Spleen (tissue), 11 donors: ENCODE measurements at regions not wholly inside any gene's neighbourhood (a gene's known extent, or its start where the extent isn't known, plus 50 kb on each side); places are given as distances from the start of the nearest gene placed in this dataset.

Source experiments
- DNase-seq: peaks from one replicate; pipeline ENCODE4 v3.0.0-alpha.2; 2020
- H3K27ac ChIP-seq, 8 donors: fragments of 200-600 bp; sonication (generic) in 7 of 8; 1 replicate in 4 of 8; 2 replicates in 4 of 8; pipeline versions ENCODE4 v1.5.0 to v1.8.0; 2016 to 2021; ENCODE audit warnings: inconsistent platforms in 4 of 8, mild to moderate bottlenecking in 4 of 8, moderate library complexity in 1 of 8
- H3K27me3 ChIP-seq, 7 donors: fragments of 200-600 bp; sonication (generic) in 6 of 7; replicated peaks in 1 of 7; 1 replicate in 4 of 7; 2 replicates in 3 of 7; pipeline versions ENCODE4 v1.5.0 to v1.8.0; 2016 to 2021; ENCODE audit warnings: inconsistent platforms in 3 of 7, mild to moderate bottlenecking in 1 of 7
- H3K36me3 ChIP-seq, 6 donors: fragments of 200-600 bp; sonication (generic) in 5 of 6; 1 replicate in 4 of 6; 2 replicates in 2 of 6; pipeline versions ENCODE4 v1.5.0 to v1.8.0; 2016 to 2021; ENCODE audit warnings: inconsistent platforms in 2 of 6
- H3K4me1 ChIP-seq, 6 donors: fragments of 200-600 bp; sonication (generic) in 5 of 6; 1 replicate in 3 of 6; 2 replicates in 3 of 6; pipeline versions ENCODE4 v1.5.0 to v1.8.0; 2016 to 2021; ENCODE audit warnings: inconsistent platforms in 3 of 6
- H3K4me3 ChIP-seq, 8 donors: fragments of 200-600 bp; sonication (generic) in 7 of 8; 1 replicate in 4 of 8; 2 replicates in 4 of 8; pipeline versions ENCODE4 v1.5.0 to v1.8.0; 2016 to 2021; ENCODE audit warnings: inconsistent platforms in 4 of 8, mild to moderate bottlenecking in 4 of 8, moderate library complexity in 2 of 8
- H3K9me3 ChIP-seq, 8 donors: fragments of 200-600 bp; sonication (generic) in 7 of 8; 1 replicate in 4 of 8; 2 replicates in 4 of 8; pipeline versions ENCODE4 v1.5.0 to v1.8.0; 2016 to 2021; ENCODE audit warnings: inconsistent platforms in 4 of 8
- CTCF ChIP-seq, 11 experiments: fragments of 200-600 bp in 7 of 11; fragments of 450-650 bp in 4 of 11; sonication (generic) in 4 of 11; IDR thresholded peaks in 8 of 11; conservative IDR thresholded peaks in 3 of 11; 1 replicate in 7 of 11; 2 replicates in 4 of 11; pipeline versions ENCODE4 v1.4.0 to v1.8.0; 2016 to 2021; ENCODE audit warnings: antibody characterized with exemption in 11 of 11, inconsistent platforms in 4 of 11, mild to moderate bottlenecking in 1 of 11
- POLR2A ChIP-seq, 3 donors: fragments of 450-650 bp; IDR thresholded peaks; one replicate each; pipeline ENCODE4 v1.5.1; 2017; ENCODE audit warnings: antibody characterized with exemption in 3 of 3, mild to moderate bottlenecking in 1 of 3
- POLR2AphosphoS5 ChIP-seq, 3 donors: sonication (generic); formaldehyde crosslinking; IDR thresholded peaks; one replicate each; pipeline ENCODE4 v1.5.1; 2017; ENCODE audit warnings: antibody characterized with exemption in 3 of 3
- WGBS, 5 donors: extraction: QIAGEN DNeasy Blood & Tissue Kit in 3 of 5; methylation state at CpG; one replicate each; pipeline versions ENCODE4 v1.1.5 to v1.1.7; 2013 to 2018; 5-methylcytosine and 5-hydroxymethylcytosine counted together
- intact Hi-C: fragments of 100-400 bp; cut with DNase I; formaldehyde crosslinking; loops from one replicate; pipeline ENCODE4 v1.15.0; 2023; ENCODE audit warnings: low total_unique reads
- donor health status: healthy with polysubstance abuse.
- donor health status: DM: no; HTN: no; CAD: no; lungs with moderate emphysema.
- donor health status: DM: no; HTN: no; CAD: no.
- donor health status: Bipolar disorder and iron deficiency.
- donor health status: healthy.
- donor health status: DM: no; HTN: no; CAD: no.
- donor health status: DM: yes; HTN: yes; CAD: no.

DNA sequence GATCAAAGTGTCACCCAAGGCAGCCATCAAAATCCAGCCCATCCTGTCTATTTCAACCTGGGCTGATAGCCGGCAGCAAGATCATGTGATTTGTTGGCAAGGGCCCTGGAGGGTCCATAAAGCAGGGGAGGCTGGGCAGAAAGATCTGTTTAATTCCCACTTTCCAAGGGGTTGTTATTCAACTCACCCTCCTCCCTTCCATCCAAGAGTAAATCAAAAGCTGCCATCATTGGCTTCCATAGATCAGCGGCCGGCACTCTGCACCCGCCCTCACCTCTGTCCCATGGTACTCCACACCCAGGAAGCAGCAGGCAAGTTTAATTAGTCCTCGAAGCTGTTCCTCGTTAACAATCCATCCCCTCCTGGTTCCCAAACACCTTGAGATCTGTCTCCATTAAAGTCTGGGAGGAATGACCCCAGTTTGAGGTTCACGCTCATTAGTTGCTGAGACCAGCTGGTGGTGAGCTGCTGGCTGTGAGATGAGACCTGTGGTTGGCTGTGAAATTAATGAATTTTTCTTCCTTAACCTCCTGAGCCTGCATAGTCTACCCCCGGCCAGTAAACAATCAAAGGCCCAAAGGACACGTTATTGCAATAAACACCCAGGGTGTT lies 120.6 kb upstream of the CHST15 start:
- TF ChIP-seq CTCF (IDR thresholded peaks at IDR 0.05 in 8 of 11, conservative IDR thresholded peaks at IDR 0.05 in 3 of 11) (no peak), POLR2A (IDR thresholded peaks at IDR 0.05) (no peak), POLR2AphosphoS5 (IDR thresholded peaks at IDR 0.05) (no peak)
- 92 to 95% (median 94%) methylated on average over 9 of the region's 9 CpGs for WGBS, 5 donors
- Histone ChIP-seq H3K4me3 (no peak overlapping the region), H3K4me1 (peaks cover 0 to 20% (median 2%) of the 10 kb centered on the region in 6 donors), H3K27me3 (no peaks in the 10 kb centered on the region), H3K27ac (no peak overlapping the region), H3K9me3 (peaks cover 0 to 11% (median 7%) of the 10 kb centered on the region in 8 donors), H3K36me3 (no peaks in the 10 kb centered on the region)
- DNase-seq, result no peak
- intact Hi-C loops, result no loop called here

DNA sequence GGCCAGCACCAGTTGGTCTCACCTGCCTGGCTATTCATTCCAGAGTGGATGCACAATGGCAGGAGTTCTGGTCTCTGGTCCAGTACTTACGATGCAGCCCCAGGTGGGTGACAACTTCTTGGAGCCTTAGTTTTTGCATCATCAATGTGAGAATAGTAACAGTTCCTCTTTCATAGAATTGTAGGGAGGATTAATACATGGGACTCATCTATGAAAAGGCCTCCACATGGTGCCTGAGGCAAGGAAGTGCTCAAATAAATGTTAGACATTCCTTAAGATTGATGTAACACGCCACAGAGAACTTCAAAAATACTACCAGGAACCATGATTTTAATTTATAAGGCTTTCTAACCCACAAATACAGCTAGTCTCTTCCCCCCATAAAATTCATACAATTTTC lies 120.1 kb upstream of the CHST15 start:
- H3K27me3 ChIP-seq, result no peaks in the 10 kb centered on the region
- peaks cover 0 to 20% (median 2%) of the 10 kb centered on the region in 6 donors for H3K4me1 ChIP-seq
- no peaks in the 10 kb centered on the region for H3K36me3 ChIP-seq
- H3K9me3 ChIP-seq, result peaks cover 0 to 11% (median 7%) of the 10 kb centered on the region in 8 donors
- WGBS, 5 donors, result 87 to 93% (median 92%) methylated on average over 2 of the region's 2 CpGs
- H3K27ac ChIP-seq, result no peak overlapping the region
- no peak for TF ChIP-seq CTCF (IDR thresholded peaks at IDR 0.05 in 8 of 11, conservative IDR thresholded peaks at IDR 0.05 in 3 of 11)
- TF ChIP-seq POLR2AphosphoS5 (IDR thresholded peaks at IDR 0.05), result no peak
- no peak for TF ChIP-seq POLR2A (IDR thresholded peaks at IDR 0.05)
- intact Hi-C loops, result no loop called here
- H3K4me3 ChIP-seq, result no peak overlapping the region
- no peak for DNase-seq

- Histone ChIP-seq H3K27me3 (no peaks in the 10 kb centered on the region), H3K36me3 (no peaks in the 10 kb centered on the region), H3K4me1 (peaks cover 0 to 15% (median 2%) of the 10 kb centered on the region in 6 donors), H3K9me3 (peaks cover 0 to 11% (median 7%) of the 10 kb centered on the region in 8 donors), H3K4me3 (no peak overlapping the region), H3K27ac (no peak overlapping the region)
- WGBS, 5 donors, result 89 to 95% (median 91%) methylated on average over 9 of the region's 9 CpGs
- no peak for TF ChIP-seq POLR2A (IDR thresholded peaks at IDR 0.05)
- no peak for TF ChIP-seq POLR2AphosphoS5 (IDR thresholded peaks at IDR 0.05)
- no peak for TF ChIP-seq CTCF (IDR thresholded peaks at IDR 0.05 in 8 of 11, conservative IDR thresholded peaks at IDR 0.05 in 3 of 11)
- no peak for DNase-seq
- intact Hi-C loops, result no loop called here
Measured at GRCh38 chr10:124212702-124213101, 119.3 kb upstream of the CHST15 start.

DNA sequence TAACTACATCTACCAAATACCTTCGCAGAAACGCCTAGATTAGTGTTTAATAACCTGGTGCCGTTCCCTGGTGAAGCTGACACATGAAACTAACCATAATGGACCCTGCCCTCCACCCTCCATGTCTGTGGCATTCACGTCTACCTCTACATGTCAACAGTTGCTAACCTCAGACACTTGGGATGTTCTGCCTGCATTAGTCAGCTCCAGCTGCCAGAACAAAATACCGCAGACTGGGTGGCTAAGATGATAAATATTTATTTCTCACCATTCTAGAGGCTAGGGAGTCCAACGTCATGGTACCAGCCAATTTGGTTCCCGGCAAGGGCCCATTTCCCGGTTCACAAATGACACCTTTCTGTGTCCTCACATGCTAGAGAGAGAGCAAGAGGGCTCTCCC lies 118.5 kb upstream of the CHST15 start:
- 90 to 96% (median 93%) methylated on average over 8 of the region's 8 CpGs for WGBS, 5 donors
- no peaks in the 10 kb centered on the region for H3K36me3 ChIP-seq
- DNase-seq, result no peak
- H3K4me3 ChIP-seq, result no peak overlapping the region
- intact Hi-C loops, result no loop called here
- H3K4me1 ChIP-seq, result peaks cover 0 to 8% (median 1%) of the 10 kb centered on the region in 6 donors
- H3K27ac ChIP-seq, result no peak overlapping the region
- TF ChIP-seq CTCF (IDR thresholded peaks at IDR 0.05 in 8 of 11, conservative IDR thresholded peaks at IDR 0.05 in 3 of 11) (no peak), POLR2A (IDR thresholded peaks at IDR 0.05) (no peak), POLR2AphosphoS5 (IDR thresholded peaks at IDR 0.05) (no peak)
- H3K9me3 ChIP-seq, result peaks cover 0 to 11% (median 7%) of the 10 kb centered on the region in 8 donors
- no peaks in the 10 kb centered on the region for H3K27me3 ChIP-seq
